DND-41 (cell line): ENCODE measurements at regions not wholly inside any gene's neighbourhood (a gene's known extent, or its start where the extent isn't known, plus 50 kb on each side); places are given as distances from the start of the nearest gene placed in this dataset.

Experiments used
- ATAC-seq: fragments of 200-7000 bp; cut with Tn5 transposase; 3 replicates; pipeline ENCODE4 v1.9.1; 2021; ENCODE audit warnings: low read depth; ENCODE audit not compliant: insufficient read depth
- DNase-seq: peaks from one replicate; pipeline ENCODE4 v3.0.0-alpha.2; 2020
- H2AFZ ChIP-seq: 2 replicates; pipeline ENCODE4 v1.6.0; 2012; ENCODE audit warnings: low read depth, low read length
- H3K27ac ChIP-seq: 2 replicates; pipeline ENCODE4 v1.5.1; 2012; ENCODE audit warnings: low read length, inconsistent platforms
- H3K27me3 ChIP-seq: fragments of 200-600 bp; sonication (generic); 2 replicates; pipeline ENCODE4 v1.6.0; 2012; ENCODE audit warnings: low read length, mild to moderate bottlenecking, inconsistent platforms; ENCODE audit not compliant: insufficient read depth, poor library complexity
- H3K36me3 ChIP-seq: 2 replicates; pipeline ENCODE4 v1.5.1; 2012; ENCODE audit warnings: low read length, inconsistent platforms; ENCODE audit not compliant: insufficient read depth
- H3K4me1 ChIP-seq: 2 replicates; pipeline ENCODE4 v1.5.1; 2012; ENCODE audit warnings: mild to moderate bottlenecking, low read length; ENCODE audit not compliant: insufficient read depth
- H3K4me2 ChIP-seq: 2 replicates; pipeline ENCODE4 v1.6.0; 2012; ENCODE audit warnings: mild to moderate bottlenecking, moderate library complexity, low read length, inconsistent platforms; ENCODE audit not compliant: insufficient read depth
- H3K4me3 ChIP-seq, 2 experiments: fragments of 200-600 bp in 1 of 2; shearing (Covaris generic) in 1 of 2; 2 replicates each; pipeline ENCODE4 v1.5.1; 2012 to 2016; ENCODE audit warnings: inconsistent platforms in 2 of 2, low read length in 2 of 2, mild to moderate bottlenecking in 2 of 2, low read depth in 1 of 2, moderate library complexity in 1 of 2
- H3K79me2 ChIP-seq: 2 replicates; pipeline ENCODE4 v1.6.0; 2012; ENCODE audit warnings: low read length, inconsistent platforms; ENCODE audit not compliant: insufficient read depth
- H3K9ac ChIP-seq: 2 replicates; pipeline ENCODE4 v1.6.0; 2012; ENCODE audit warnings: low read depth, mild to moderate bottlenecking, inconsistent platforms, low read length, moderate library complexity
- H3K9me3 ChIP-seq: 2 replicates; pipeline ENCODE4 v1.5.1; 2012; ENCODE audit warnings: low read length, moderate library complexity, mild to moderate bottlenecking, inconsistent platforms; ENCODE audit not compliant: insufficient read depth, severe bottlenecking
- H4K20me1 ChIP-seq: 2 replicates; pipeline ENCODE4 v1.6.0; 2012; ENCODE audit warnings: low read length; ENCODE audit not compliant: insufficient read depth
- CTCF ChIP-seq: IDR thresholded peaks from 2 replicates; pipeline ENCODE4 v1.5.1; 2012; ENCODE audit warnings: borderline replicate concordance, low read length, moderate library complexity, mild to moderate bottlenecking; ENCODE audit not compliant: poor library complexity, severe bottlenecking; ENCODE audit errors: extremely low read depth
- EZH2 ChIP-seq: IDR thresholded peaks from 3 replicates; pipeline ENCODE4 v1.6.1; 2012; ENCODE audit warnings: borderline replicate concordance, low read depth, mild to moderate bottlenecking, moderate library complexity, low read length, inconsistent platforms; ENCODE audit not compliant: severe bottlenecking

- Histone ChIP-seq H3K9me3 (no peaks in the 10 kb centered on the region), H3K4me2 (no peak overlapping the region), H3K4me3 (no peak overlapping the region), H2AFZ (no peak overlapping the region), H4K20me1 (no peaks in the 10 kb centered on the region), H3K4me1 (no peaks in the 10 kb centered on the region), H3K27ac (no peak overlapping the region), H3K9ac (no peak overlapping the region), H3K79me2 (no peaks in the 10 kb centered on the region), H3K36me3 (no peaks in the 10 kb centered on the region), H3K27me3 (peaks cover 10% of the 10 kb centered on the region)
- DNase-seq (no peak), ATAC-seq (no peak)
- no peak for TF ChIP-seq CTCF
- no peak for TF ChIP-seq EZH2
Observed at GRCh38 chr2:126817172-126817571, 81.5 kb upstream of the TEX51 start.

GRCh38 chr2:126822115-126822514, 76.6 kb upstream of the TEX51 start:
- H3K36me3 ChIP-seq: no peaks in the 10 kb centered on the region
- H3K27ac ChIP-seq: no peak overlapping the region
- H3K4me2 ChIP-seq: no peak overlapping the region
- H3K79me2 ChIP-seq: no peaks in the 10 kb centered on the region
- H2AFZ ChIP-seq: no peak overlapping the region
- no peaks in the 10 kb centered on the region for H4K20me1 ChIP-seq
- no peak overlapping the region for H3K4me3 ChIP-seq
- ATAC-seq (no peak), DNase-seq (no peak)
- no peak for TF ChIP-seq EZH2
- TF ChIP-seq CTCF: no peak
- H3K9ac ChIP-seq: no peak overlapping the region
- no peaks in the 10 kb centered on the region for H3K9me3 ChIP-seq
- H3K4me1 ChIP-seq: no peaks in the 10 kb centered on the region
- peaks cover 13% of the 10 kb centered on the region for H3K27me3 ChIP-seq

- Histone ChIP-seq H3K4me3 (no peak overlapping the region), H3K9me3 (no peaks in the 10 kb centered on the region), H2AFZ (no peak overlapping the region), H3K27ac (no peak overlapping the region), H3K27me3 (peaks cover 13% of the 10 kb centered on the region), H3K36me3 (no peaks in the 10 kb centered on the region), H4K20me1 (no peaks in the 10 kb centered on the region), H3K4me1 (no peaks in the 10 kb centered on the region), H3K9ac (no peak overlapping the region), H3K4me2 (no peak overlapping the region), H3K79me2 (no peaks in the 10 kb centered on the region)
- ATAC-seq: no peak
- no peak for DNase-seq
- no peak for TF ChIP-seq EZH2
- TF ChIP-seq CTCF: no peak
Observed at GRCh38 chr2:126822921-126823320, 75.8 kb upstream of the TEX51 start.

- Histone ChIP-seq H2AFZ (no peak overlapping the region), H3K9me3 (no peaks in the 10 kb centered on the region), H4K20me1 (no peaks in the 10 kb centered on the region), H3K79me2 (no peaks in the 10 kb centered on the region), H3K9ac (no peak overlapping the region), H3K27me3 (peaks cover 13% of the 10 kb centered on the region), H3K27ac (no peak overlapping the region), H3K4me1 (no peaks in the 10 kb centered on the region), H3K4me2 (no peak overlapping the region), H3K36me3 (no peaks in the 10 kb centered on the region), H3K4me3 (no peak overlapping the region)
- no peak for ATAC-seq
- DNase-seq: no peak
- TF ChIP-seq CTCF (no peak), EZH2 (no peak)
Observed at GRCh38 chr2:126823951-126824350, 74.7 kb upstream of the TEX51 start.
